ENCODE measurements at regions not wholly inside any gene's neighbourhood (a gene's known extent, or its start where the extent isn't known, plus 50 kb on each side); places are given as distances from the start of the nearest gene placed in this dataset.

DNA sequence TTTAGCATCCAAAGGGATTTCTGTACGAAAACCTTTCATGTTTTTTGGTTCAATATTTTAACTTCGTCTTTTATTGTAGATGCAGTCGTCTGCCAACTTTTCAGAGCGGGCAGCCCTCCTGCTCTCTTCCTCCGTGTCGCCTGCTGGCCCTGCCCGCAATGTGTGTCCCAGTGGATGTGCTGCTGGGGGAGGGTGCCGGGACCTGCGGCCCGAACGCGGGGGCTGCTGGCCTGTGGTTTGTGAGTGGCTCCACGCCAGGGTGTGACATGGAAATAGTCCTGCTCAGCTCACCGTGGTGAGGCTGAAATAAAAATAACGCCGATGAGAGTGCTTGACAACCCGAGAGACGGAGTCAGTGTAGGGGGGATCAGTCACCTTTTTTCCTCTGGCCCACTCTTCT, 59.7 kb upstream of the GRPEL1 start:
- DNase-seq (ENCODE audit: low read depth) = no peak

DNA sequence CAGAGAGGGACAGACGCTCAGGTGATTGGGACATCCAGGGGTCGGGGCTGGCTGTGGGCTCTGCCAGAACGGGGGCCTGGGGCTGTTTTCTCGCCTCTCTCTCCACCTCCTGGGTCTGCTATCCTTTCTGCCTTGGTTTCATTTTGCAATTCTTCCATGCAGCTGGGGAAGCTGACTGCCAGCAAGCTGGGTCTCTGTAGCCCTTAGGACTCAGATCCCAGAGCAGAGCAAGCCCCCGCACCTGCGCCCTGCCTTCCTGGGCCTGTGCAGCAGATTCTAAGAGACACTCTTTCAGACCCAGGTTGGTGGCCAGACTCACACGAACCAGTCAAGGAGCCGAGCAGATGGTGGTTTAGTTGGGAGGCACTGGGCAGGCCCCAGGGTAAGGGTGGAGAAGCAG, 59.1 kb upstream of the GRPEL1 start:
- no peak for DNase-seq (ENCODE audit: low read depth)

DNA sequence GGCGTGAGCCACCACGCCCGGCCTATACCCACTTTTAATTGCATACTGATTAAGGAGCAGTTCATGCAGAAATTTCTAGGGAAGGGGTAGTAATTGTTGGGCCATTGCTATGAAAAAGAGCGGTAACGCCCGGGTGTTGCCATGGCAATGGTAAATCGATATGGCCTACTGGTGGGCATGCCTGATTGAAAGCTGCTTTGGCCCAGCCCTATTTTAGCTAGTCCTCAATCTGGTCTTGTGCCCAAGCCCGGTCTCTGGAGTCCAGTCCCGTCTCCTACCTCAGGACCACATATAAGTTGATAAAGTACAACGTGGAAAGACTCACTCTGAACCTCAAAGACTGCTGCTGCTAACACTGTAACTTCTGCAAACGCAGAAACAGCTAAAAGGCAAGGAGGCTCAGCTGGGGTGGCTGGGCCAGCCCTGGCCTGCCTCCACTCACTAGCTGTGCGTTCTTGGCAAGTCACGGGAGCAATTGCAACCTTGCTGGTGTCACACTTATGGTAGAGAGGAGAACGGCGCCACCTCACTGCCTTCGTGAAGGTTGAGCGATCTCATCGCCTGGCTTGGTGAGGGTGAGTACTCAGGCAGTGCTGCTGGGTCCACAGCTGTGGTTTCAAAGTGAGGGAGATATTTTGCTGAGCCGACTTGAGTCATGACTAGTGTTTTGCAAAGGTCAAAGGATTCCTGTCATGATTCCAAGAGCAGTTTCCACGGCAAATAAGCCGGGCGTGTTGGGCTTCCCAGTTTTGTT, 57.0 kb upstream of the GRPEL1 start:
- peak; percentile 88 for DNase-seq (ENCODE audit: low read depth)

DNA sequence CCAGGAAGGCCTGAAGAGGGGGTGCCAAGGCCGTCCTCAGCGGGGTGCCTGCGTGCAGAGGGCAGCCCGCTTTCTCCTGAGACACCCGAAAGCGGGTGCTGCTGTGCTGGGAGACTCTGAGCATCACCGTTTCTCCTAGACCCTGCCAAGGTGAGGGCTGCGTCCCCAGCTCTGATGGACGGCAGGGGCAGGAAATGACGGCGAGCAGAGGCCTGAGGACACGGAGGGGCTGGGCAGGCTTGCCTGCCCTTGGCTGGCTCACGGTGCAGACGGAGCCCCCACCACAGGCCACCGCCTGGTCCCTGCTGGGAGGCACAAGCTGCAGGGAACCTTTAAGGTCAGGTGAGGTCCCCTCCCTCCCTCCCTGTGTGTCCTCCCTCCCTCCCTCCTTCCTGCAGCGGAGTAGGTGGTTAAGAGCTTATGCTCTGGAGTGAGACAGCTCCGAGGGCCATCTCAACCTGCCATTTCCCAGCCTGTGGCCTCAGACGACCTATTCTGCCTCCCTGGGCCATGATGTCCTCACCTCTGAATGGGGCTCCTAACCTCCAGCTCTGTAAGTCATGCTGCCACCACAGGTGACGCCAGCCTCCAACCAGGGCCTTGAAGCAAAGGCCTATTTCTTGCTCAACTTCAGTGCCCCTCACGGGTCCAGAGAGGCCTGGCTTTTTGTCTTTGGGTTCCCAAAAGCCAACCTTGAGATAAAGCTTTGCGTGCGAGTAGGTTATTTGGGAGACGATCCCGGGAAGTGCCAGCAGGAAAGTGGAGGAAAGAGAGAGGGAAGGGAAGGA, 54.2 kb upstream of the GRPEL1 start:
- no peak for DNase-seq (ENCODE audit: low read depth)

DNA sequence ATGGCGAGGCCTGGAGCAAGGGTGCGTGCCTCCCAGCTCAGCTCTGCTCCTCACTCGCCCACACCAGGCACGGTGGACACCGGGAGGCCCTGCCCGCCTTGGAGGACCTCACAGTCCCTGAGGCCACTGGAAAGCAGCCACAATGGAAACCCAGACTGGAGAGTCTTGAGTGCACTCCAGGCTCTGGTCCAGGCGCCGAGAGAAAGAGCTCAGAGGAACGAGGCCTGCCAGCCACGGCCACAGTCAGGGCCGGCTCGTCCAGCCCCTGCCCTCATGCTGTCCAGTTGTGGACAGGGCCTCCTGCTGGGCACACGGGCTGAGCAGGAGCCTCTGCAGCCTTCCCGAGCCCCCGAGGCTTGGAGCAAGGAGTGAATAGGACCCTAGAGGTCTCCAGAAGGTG, 53.3 kb upstream of the GRPEL1 start:
- no peak for DNase-seq (ENCODE audit: low read depth)

DNA sequence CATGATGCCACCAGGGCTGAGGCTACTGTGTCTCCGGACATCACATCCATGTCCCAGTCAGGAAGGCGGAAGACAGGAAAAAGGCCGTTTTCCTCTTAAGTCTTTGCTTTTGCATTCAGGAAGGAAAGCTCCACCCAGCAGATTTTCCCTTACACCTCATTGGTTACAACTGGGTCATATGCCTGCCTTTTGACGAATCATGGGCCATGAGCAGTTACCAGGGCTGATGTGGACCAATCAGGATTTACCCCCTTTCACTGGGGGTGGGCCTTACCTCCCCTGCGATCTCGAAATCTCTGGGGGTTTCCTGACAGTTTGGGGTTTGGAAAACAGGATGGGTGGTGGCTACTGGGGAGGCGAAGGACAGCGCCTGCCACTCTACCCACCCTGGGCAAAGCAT, 52.5 kb upstream of the GRPEL1 start:
- peak; percentile 25 for DNase-seq (ENCODE audit: low read depth)

DNA sequence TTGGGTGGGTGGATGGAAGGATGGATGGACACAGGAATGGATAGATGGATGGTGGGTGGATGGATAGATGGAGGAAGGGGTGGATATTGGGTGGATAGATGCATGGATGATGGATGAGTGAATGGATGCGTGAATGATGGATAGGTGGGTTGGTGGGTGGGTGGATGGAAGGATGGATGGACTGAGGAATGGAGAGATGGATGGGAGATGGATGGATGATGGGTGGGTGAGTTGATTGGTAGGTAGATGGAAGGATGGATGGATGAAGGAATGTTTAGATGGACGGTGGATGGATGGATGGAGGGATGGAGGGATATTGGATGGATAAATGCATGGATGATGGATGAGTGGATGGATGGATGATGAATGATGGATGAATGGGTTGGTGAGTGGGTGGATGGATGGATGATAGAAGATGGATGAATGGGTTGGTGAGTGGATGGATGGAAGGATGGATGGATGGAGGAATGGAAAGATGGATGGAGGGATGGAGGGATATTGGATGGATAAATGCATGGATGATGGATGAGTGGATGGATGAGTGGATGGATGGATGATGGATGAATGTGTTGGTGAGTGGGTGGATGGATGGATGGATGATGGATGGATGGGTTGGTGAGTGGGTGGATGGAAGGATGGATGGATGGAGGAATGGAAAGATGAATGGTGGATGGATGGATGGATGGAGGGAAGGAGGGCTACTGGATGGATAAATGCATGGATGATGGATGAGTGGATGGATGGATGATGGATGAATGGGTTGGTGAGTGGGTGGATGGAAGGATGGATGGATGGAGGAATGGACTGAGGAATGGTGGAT, 50.4 kb upstream of the GRPEL1 start:
- no peak for DNase-seq (ENCODE audit: low read depth)
